Keratinocyte (primary cell): ENCODE measurements at regions not wholly inside any gene's neighbourhood (a gene's known extent, or its start where the extent isn't known, plus 50 kb on each side); places are given as distances from the start of the nearest gene placed in this dataset.

ENCODE experiments used
- DNase-seq: peaks from one replicate; pipeline ENCODE4 v3.0.0-alpha.2; 2011; ENCODE audit warnings: low read depth, missing footprints, low spot score
- FAIRE-seq: peaks from 2 replicates; lab custom pipeline; 2011; peaks lifted over from hg19 to GRCh38; lab: Jason Lieb, UNC
- H2AFZ ChIP-seq: 2 replicates; pipeline ENCODE4 v1.6.0; 2012; ENCODE audit warnings: low read length, control low read depth, inconsistent platforms; ENCODE audit not compliant: control insufficient read depth
- H3K27ac ChIP-seq: 2 replicates; pipeline ENCODE4 v1.5.1; 2011; ENCODE audit warnings: low read length; ENCODE audit not compliant: control insufficient read depth, insufficient read depth
- H3K27me3 ChIP-seq: 3 replicates; pipeline ENCODE4 v1.6.0; 2011; ENCODE audit warnings: low read length; ENCODE audit not compliant: control insufficient read depth, insufficient read depth; ENCODE audit errors: extremely low read depth
- H3K36me3 ChIP-seq, 2 experiments: 2 replicates in 1 of 2; 3 replicates in 1 of 2; pipeline ENCODE4 v1.5.1; 2011; ENCODE audit warnings: low read length in 2 of 2, mild to moderate bottlenecking in 1 of 2; ENCODE audit not compliant: control insufficient read depth in 2 of 2, insufficient read depth in 2 of 2; ENCODE audit errors: extremely low read depth in 1 of 2
- H3K4me1 ChIP-seq: 3 replicates; pipeline ENCODE4 v1.5.1; 2011; ENCODE audit warnings: low read length; ENCODE audit not compliant: control insufficient read depth, insufficient read depth; ENCODE audit errors: extremely low read depth
- H3K4me2 ChIP-seq: 3 replicates; pipeline ENCODE4 v1.6.0; 2011; ENCODE audit warnings: low read depth, low read length; ENCODE audit not compliant: control insufficient read depth, insufficient read depth; ENCODE audit errors: extremely low read depth
- H3K4me3 ChIP-seq, 3 experiments: fragments of 200-600 bp in 1 of 3; sonication (generic) in 1 of 3; 2 replicates in 2 of 3; 3 replicates in 1 of 3; pipeline ENCODE4 v1.5.1; 2011 to 2016; ENCODE audit warnings: low read length in 3 of 3, mild to moderate bottlenecking in 3 of 3, control low read depth in 2 of 3, inconsistent platforms in 1 of 3, low read depth in 1 of 3, mixed read lengths in 1 of 3, mixed run types in 1 of 3, moderate library complexity in 1 of 3; ENCODE audit not compliant: control insufficient read depth in 2 of 3, insufficient read depth in 2 of 3; ENCODE audit errors: extremely low read depth in 1 of 3
- H3K79me2 ChIP-seq: 2 replicates; pipeline ENCODE4 v1.6.0; 2012; ENCODE audit warnings: low read length; ENCODE audit not compliant: control insufficient read depth, insufficient read depth
- H3K9ac ChIP-seq: 3 replicates; pipeline ENCODE4 v1.6.0; 2011; ENCODE audit warnings: low read length; ENCODE audit not compliant: control insufficient read depth, insufficient read depth; ENCODE audit errors: extremely low read depth
- H3K9me1 ChIP-seq: 3 replicates; pipeline ENCODE4 v1.6.0; 2011; ENCODE audit warnings: low read length; ENCODE audit not compliant: control insufficient read depth, insufficient read depth; ENCODE audit errors: extremely low read depth
- H3K9me3 ChIP-seq: 2 replicates; pipeline ENCODE4 v1.5.1; 2012; ENCODE audit warnings: low read depth, low read length; ENCODE audit not compliant: control insufficient read depth
- H4K20me1 ChIP-seq: 3 replicates; pipeline ENCODE4 v1.6.0; 2011; ENCODE audit warnings: low read length; ENCODE audit not compliant: control insufficient read depth, insufficient read depth; ENCODE audit errors: extremely low read depth
- CTCF ChIP-seq, 3 experiments: IDR thresholded peaks in 1 of 3; conservative IDR thresholded peaks in 1 of 3; optimal IDR thresholded peaks in 1 of 3; 2 replicates in 2 of 3; 3 replicates in 1 of 3; pipeline versions ENCODE3 to v1.5.1; 2011; ENCODE audit warnings: low read length in 3 of 3, mild to moderate bottlenecking in 3 of 3, moderate library complexity in 2 of 3, control low read depth in 1 of 3, inconsistent platforms in 1 of 3; ENCODE audit not compliant: insufficient read depth in 2 of 3; ENCODE audit errors: extremely low read depth in 1 of 3
- EZH2 ChIP-seq: IDR thresholded peaks from one replicate; pipeline ENCODE4 v1.6.1; 2012; ENCODE audit warnings: inconsistent platforms, mild to moderate bottlenecking, low read length, moderate library complexity
- dilution Hi-C: fragments of 300-500 bp; cut with MboI; formaldehyde crosslinking; loops from one replicate; pipeline ENCODE4 v1.7.0; 2020; ENCODE audit warnings: low sequenced_read_pairs; ENCODE audit not compliant: extremely low pct_ligation_motif_present

GRCh38 chr1:201750120-201750519 is 78.8 kb upstream of the IPO9 start:
- H3K4me2 ChIP-seq = peak overlapping the region; percentile 70
- H3K79me2 ChIP-seq = peaks cover 87% of the 10 kb centered on the region
- FAIRE-seq = no peak
- peaks cover 3 to 5% of the 10 kb centered on the region in 2 experiments for H3K36me3 ChIP-seq
- H2AFZ ChIP-seq = no peak overlapping the region
- H3K27ac ChIP-seq = peak overlapping the region; percentile 66
- H4K20me1 ChIP-seq = no peaks in the 10 kb centered on the region
- peaks cover 2% of the 10 kb centered on the region for H3K9me1 ChIP-seq
- dilution Hi-C loops = no loop called here
- H3K9me3 ChIP-seq = no peaks in the 10 kb centered on the region
- no peaks in the 10 kb centered on the region for H3K27me3 ChIP-seq
- no peak for DNase-seq
- no peak overlapping the region for H3K9ac ChIP-seq
- H3K4me1 ChIP-seq = peaks cover 71% of the 10 kb centered on the region
- TF ChIP-seq EZH2 (no peak), CTCF (optimal IDR thresholded peaks at IDR 0.05 in 1 of 3, IDR thresholded peaks at IDR 0.05 in 1 of 3, conservative IDR thresholded peaks at IDR 0.05 in 1 of 3; ENCODE audit: extremely low read depth in 1 of 3, insufficient read depth in 2 of 3, low read length in 3 of 3) (no peak)
- no peak overlapping the region for H3K4me3 ChIP-seq

GRCh38 chr1:201750934-201751333 is 78.0 kb upstream of the IPO9 start:
- dilution Hi-C loops = no loop called here
- Histone ChIP-seq H3K9me3 (no peaks in the 10 kb centered on the region), H3K4me2 (peak overlapping the region; percentile 70), H3K4me3 (peak overlapping the region in 1 of 3 experiments; percentile 11), H3K9ac (no peak overlapping the region), H3K27ac (peak overlapping the region; percentile 66), H4K20me1 (no peaks in the 10 kb centered on the region), H3K36me3 (peaks cover 3 to 5% of the 10 kb centered on the region in 2 experiments), H2AFZ (no peak overlapping the region), H3K9me1 (peaks cover 2% of the 10 kb centered on the region), H3K27me3 (no peaks in the 10 kb centered on the region), H3K4me1 (peaks cover 78% of the 10 kb centered on the region), H3K79me2 (peaks cover 84% of the 10 kb centered on the region)
- TF ChIP-seq EZH2 (no peak), CTCF (optimal IDR thresholded peaks at IDR 0.05 in 1 of 3, IDR thresholded peaks at IDR 0.05 in 1 of 3, conservative IDR thresholded peaks at IDR 0.05 in 1 of 3; ENCODE audit: extremely low read depth in 1 of 3, insufficient read depth in 2 of 3, low read length in 3 of 3) (no peak)
- DNase-seq (no peak), FAIRE-seq (no peak)
